GM12874 (cell line): ENCODE measurements at regions not wholly inside any gene's neighbourhood (a gene's known extent, or its start where the extent isn't known, plus 50 kb on each side); places are given as distances from the start of the nearest gene placed in this dataset.

Experiments
- CTCF ChIP-seq: IDR thresholded peaks from 2 replicates; pipeline ENCODE4 v1.5.1; 2011; ENCODE audit warnings: low read depth, mild to moderate bottlenecking, control low read depth, low read length, moderate library complexity; ENCODE audit not compliant: insufficient read depth

- no peak for TF ChIP-seq CTCF
Observed at GRCh38 chr7:142579946-142580345, 169.3 kb upstream of the PRSS1 start.

- TF ChIP-seq CTCF = no peak
Observed at GRCh38 chr7:142571581-142571980, 177.7 kb upstream of the PRSS1 start.

- TF ChIP-seq CTCF = no peak
Observed at GRCh38 chr7:142569851-142570250, 179.4 kb upstream of the PRSS1 start.

- TF ChIP-seq CTCF = no peak
Observed at GRCh38 chr7:142568435-142569097, 180.7 kb upstream of the PRSS1 start.

GRCh38 chr7:142567201-142568075 is 181.8 kb upstream of the PRSS1 start:
- no peak for TF ChIP-seq CTCF

- TF ChIP-seq CTCF = no peak
Observed at GRCh38 chr7:142566271-142566670, 183.0 kb upstream of the PRSS1 start.

GRCh38 chr7:142563470-142563869 is 185.8 kb upstream of the PRSS1 start:
- no peak for TF ChIP-seq CTCF
